Raji (cell line): ENCODE measurements at regions not wholly inside any gene's neighbourhood (a gene's known extent, or its start where the extent isn't known, plus 50 kb on each side); places are given as distances from the start of the nearest gene placed in this dataset.

Source experiments
- POLR2A ChIP-seq: IDR thresholded peaks from 2 replicates; pipeline ENCODE4 v1.6.1; 2011; ENCODE audit warnings: low read depth, low read length, control low read depth; ENCODE audit not compliant: insufficient read depth

- no peak for TF ChIP-seq POLR2A
These were observed 343.3 kb downstream of the INSIG2 start for GRCh38 chr2:118431586-118431985.

- no peak for TF ChIP-seq POLR2A
These were observed 342.9 kb downstream of the INSIG2 start for GRCh38 chr2:118431165-118431517.

GRCh38 chr2:118430510-118431164, 342.4 kb downstream of the INSIG2 start:
- TF ChIP-seq POLR2A: no peak

- no peak for TF ChIP-seq POLR2A
These were observed 336.9 kb downstream of the INSIG2 start for GRCh38 chr2:118425191-118425590.

- no peak for TF ChIP-seq POLR2A
These were observed 335.5 kb downstream of the INSIG2 start for GRCh38 chr2:118423776-118424175.

- no peak for TF ChIP-seq POLR2A
These were observed 333.4 kb downstream of the INSIG2 start for GRCh38 chr2:118421648-118422047.

- no peak for TF ChIP-seq POLR2A
These were observed 329.3 kb downstream of the INSIG2 start for GRCh38 chr2:118417406-118418120.

- no peak for TF ChIP-seq POLR2A
These were observed 315.6 kb downstream of the INSIG2 start for GRCh38 chr2:118403658-118404451.

GRCh38 chr2:118388771-118389170, 300.5 kb downstream of the INSIG2 start:
- no peak for TF ChIP-seq POLR2A

GRCh38 chr2:118387509-118387908, 299.2 kb downstream of the INSIG2 start:
- TF ChIP-seq POLR2A: no peak

GRCh38 chr2:118386641-118387302, 298.5 kb downstream of the INSIG2 start:
- TF ChIP-seq POLR2A: no peak

- TF ChIP-seq POLR2A: no peak
These were observed 292.8 kb downstream of the INSIG2 start for GRCh38 chr2:118380915-118381653.

- TF ChIP-seq POLR2A: no peak
These were observed 287.7 kb downstream of the INSIG2 start for GRCh38 chr2:118375907-118376485.

- TF ChIP-seq POLR2A: no peak
These were observed 286.9 kb downstream of the INSIG2 start for GRCh38 chr2:118374974-118375755.
